Spleen (tissue), 11 donors: ENCODE measurements at regions not wholly inside any gene's neighbourhood (a gene's known extent, or its start where the extent isn't known, plus 50 kb on each side); places are given as distances from the start of the nearest gene placed in this dataset.
"Not testable (repeated sequence)": the region's sequence is repeated elsewhere in the genome, so short reads cannot be mapped to it uniquely, and the experiment has no call there.

ENCODE experiments used
- DNase-seq: peaks from one replicate; pipeline ENCODE4 v3.0.0-alpha.2; 2020
- H3K27ac ChIP-seq, 8 donors: fragments of 200-600 bp; sonication (generic) in 7 of 8; 1 replicate in 4 of 8; 2 replicates in 4 of 8; pipeline versions ENCODE4 v1.5.0 to v1.8.0; 2016 to 2021; ENCODE audit warnings: inconsistent platforms in 4 of 8, mild to moderate bottlenecking in 4 of 8, moderate library complexity in 1 of 8
- H3K27me3 ChIP-seq, 7 donors: fragments of 200-600 bp; sonication (generic) in 6 of 7; replicated peaks in 1 of 7; 1 replicate in 4 of 7; 2 replicates in 3 of 7; pipeline versions ENCODE4 v1.5.0 to v1.8.0; 2016 to 2021; ENCODE audit warnings: inconsistent platforms in 3 of 7, mild to moderate bottlenecking in 1 of 7
- H3K36me3 ChIP-seq, 6 donors: fragments of 200-600 bp; sonication (generic) in 5 of 6; 1 replicate in 4 of 6; 2 replicates in 2 of 6; pipeline versions ENCODE4 v1.5.0 to v1.8.0; 2016 to 2021; ENCODE audit warnings: inconsistent platforms in 2 of 6
- H3K4me1 ChIP-seq, 6 donors: fragments of 200-600 bp; sonication (generic) in 5 of 6; 1 replicate in 3 of 6; 2 replicates in 3 of 6; pipeline versions ENCODE4 v1.5.0 to v1.8.0; 2016 to 2021; ENCODE audit warnings: inconsistent platforms in 3 of 6
- H3K4me3 ChIP-seq, 8 donors: fragments of 200-600 bp; sonication (generic) in 7 of 8; 1 replicate in 4 of 8; 2 replicates in 4 of 8; pipeline versions ENCODE4 v1.5.0 to v1.8.0; 2016 to 2021; ENCODE audit warnings: inconsistent platforms in 4 of 8, mild to moderate bottlenecking in 4 of 8, moderate library complexity in 2 of 8
- H3K9me3 ChIP-seq, 8 donors: fragments of 200-600 bp; sonication (generic) in 7 of 8; 1 replicate in 4 of 8; 2 replicates in 4 of 8; pipeline versions ENCODE4 v1.5.0 to v1.8.0; 2016 to 2021; ENCODE audit warnings: inconsistent platforms in 4 of 8
- POLR2A ChIP-seq, 3 donors: fragments of 450-650 bp; IDR thresholded peaks; one replicate each; pipeline ENCODE4 v1.5.1; 2017; ENCODE audit warnings: antibody characterized with exemption in 3 of 3, mild to moderate bottlenecking in 1 of 3
- POLR2AphosphoS5 ChIP-seq, 3 donors: sonication (generic); formaldehyde crosslinking; IDR thresholded peaks; one replicate each; pipeline ENCODE4 v1.5.1; 2017; ENCODE audit warnings: antibody characterized with exemption in 3 of 3
- whole genome bisulfite sequencing, 5 donors: extraction: QIAGEN DNeasy Blood & Tissue Kit in 3 of 5; methylation state at CpG; one replicate each; pipeline versions ENCODE4 v1.1.5 to v1.1.7; 2013 to 2018; 5-methylcytosine and 5-hydroxymethylcytosine counted together
- intact Hi-C: fragments of 100-400 bp; cut with DNase I; formaldehyde crosslinking; loops from one replicate; pipeline ENCODE4 v1.15.0; 2023; ENCODE audit warnings: low total_unique reads
- TF ChIP-seq, protein P1 (sequence below), 11 experiments: fragments of 200-600 bp in 7 of 11; fragments of 450-650 bp in 4 of 11; sonication (generic) in 4 of 11; IDR thresholded peaks in 8 of 11; conservative IDR thresholded peaks in 3 of 11; 1 replicate in 7 of 11; 2 replicates in 4 of 11; pipeline versions ENCODE4 v1.4.0 to v1.8.0; 2016 to 2021; ENCODE audit warnings: antibody characterized with exemption in 11 of 11, inconsistent platforms in 4 of 11, mild to moderate bottlenecking in 1 of 11
- donor health status: healthy with polysubstance abuse.
- donor health status: DM: no; HTN: no; CAD: no; lungs with moderate emphysema.
- donor health status: DM: no; HTN: no; CAD: no.
- donor health status: Bipolar disorder and iron deficiency.
- donor health status: healthy.
- donor health status: DM: no; HTN: no; CAD: no.
- donor health status: DM: yes; HTN: yes; CAD: no.

DNA sequence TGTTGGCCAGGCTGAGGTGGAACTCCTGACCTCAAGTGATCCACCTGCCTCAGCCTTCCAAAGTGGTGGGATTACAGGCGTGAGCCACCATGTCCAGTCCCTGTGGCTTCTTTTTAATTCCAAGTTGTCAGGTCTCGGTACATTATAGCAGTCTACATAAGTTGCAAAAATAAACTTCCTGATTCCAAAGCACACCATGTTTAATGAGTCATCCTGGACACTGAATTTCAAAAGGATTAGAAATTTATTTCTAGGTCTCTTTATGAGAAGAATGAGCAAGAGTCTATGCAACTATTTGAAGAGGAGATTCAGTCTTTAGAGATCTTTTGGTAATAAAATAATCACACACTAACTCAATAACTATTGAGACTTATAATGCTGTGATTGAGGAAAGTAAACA is 63.9 kb upstream of the MCHR2 start:
- no peak overlapping the region for H3K4me3 ChIP-seq
- no peak for DNase-seq
- no peak overlapping the region for H3K27ac ChIP-seq
- H3K27me3 ChIP-seq: no peaks in the 10 kb centered on the region
- H3K9me3 ChIP-seq: peaks cover 0 to 13% (median 2%) of the 10 kb centered on the region in 8 donors
- H3K36me3 ChIP-seq: no peaks in the 10 kb centered on the region
- no peaks in the 10 kb centered on the region for H3K4me1 ChIP-seq
- intact Hi-C loops: no loop called here
- WGBS, 5 donors: 76 to 95% (median 84%) methylated on average over 2 of the region's 2 CpGs
- TF ChIP-seq, protein P1, sequence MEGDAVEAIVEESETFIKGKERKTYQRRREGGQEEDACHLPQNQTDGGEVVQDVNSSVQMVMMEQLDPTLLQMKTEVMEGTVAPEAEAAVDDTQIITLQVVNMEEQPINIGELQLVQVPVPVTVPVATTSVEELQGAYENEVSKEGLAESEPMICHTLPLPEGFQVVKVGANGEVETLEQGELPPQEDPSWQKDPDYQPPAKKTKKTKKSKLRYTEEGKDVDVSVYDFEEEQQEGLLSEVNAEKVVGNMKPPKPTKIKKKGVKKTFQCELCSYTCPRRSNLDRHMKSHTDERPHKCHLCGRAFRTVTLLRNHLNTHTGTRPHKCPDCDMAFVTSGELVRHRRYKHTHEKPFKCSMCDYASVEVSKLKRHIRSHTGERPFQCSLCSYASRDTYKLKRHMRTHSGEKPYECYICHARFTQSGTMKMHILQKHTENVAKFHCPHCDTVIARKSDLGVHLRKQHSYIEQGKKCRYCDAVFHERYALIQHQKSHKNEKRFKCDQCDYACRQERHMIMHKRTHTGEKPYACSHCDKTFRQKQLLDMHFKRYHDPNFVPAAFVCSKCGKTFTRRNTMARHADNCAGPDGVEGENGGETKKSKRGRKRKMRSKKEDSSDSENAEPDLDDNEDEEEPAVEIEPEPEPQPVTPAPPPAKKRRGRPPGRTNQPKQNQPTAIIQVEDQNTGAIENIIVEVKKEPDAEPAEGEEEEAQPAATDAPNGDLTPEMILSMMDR (IDR thresholded peaks at IDR 0.05 in 8 of 11, conservative IDR thresholded peaks at IDR 0.05 in 3 of 11): no peak
- no peak for TF ChIP-seq POLR2A (IDR thresholded peaks at IDR 0.05)
- no peak for TF ChIP-seq POLR2AphosphoS5 (IDR thresholded peaks at IDR 0.05)

DNA sequence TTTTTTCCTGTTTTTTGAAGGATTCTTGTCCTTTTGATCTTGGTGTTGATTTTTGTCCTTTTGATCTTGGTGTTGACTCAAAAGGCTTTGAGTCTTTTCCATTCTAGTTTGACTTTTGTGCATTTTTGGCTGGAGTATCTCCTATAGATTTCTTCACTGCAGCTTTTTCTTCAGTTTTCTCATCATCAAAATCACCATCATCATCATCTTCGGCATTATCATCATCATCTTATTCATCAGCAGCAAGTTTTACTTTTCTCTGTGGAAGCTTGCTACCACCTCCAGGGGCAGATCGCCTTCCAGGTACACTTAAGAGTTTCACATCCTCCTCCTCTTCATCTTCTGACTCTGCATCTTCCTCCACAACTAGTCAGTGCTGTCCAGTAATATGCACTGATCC is 56.5 kb upstream of the MCHR2 start:
- H3K4me1 ChIP-seq: no peaks in the 10 kb centered on the region
- TF ChIP-seq POLR2A (IDR thresholded peaks at IDR 0.05) (no peak), POLR2AphosphoS5 (IDR thresholded peaks at IDR 0.05) (no peak)
- TF ChIP-seq, protein P1 (IDR thresholded peaks at IDR 0.05 in 8 of 11, conservative IDR thresholded peaks at IDR 0.05 in 3 of 11): no peak
- no peaks in the 10 kb centered on the region for H3K36me3 ChIP-seq
- no peak overlapping the region for H3K27ac ChIP-seq
- 68 to 84% (median 78%) methylated on average over 2 of the region's 2 CpGs for WGBS, 5 donors
- no peak overlapping the region for H3K4me3 ChIP-seq
- no peaks in the 10 kb centered on the region for H3K27me3 ChIP-seq
- intact Hi-C loops: no loop called here
- H3K9me3 ChIP-seq: peaks cover 0 to 7% (median under 1%) of the 10 kb centered on the region in 8 donors
- DNase-seq: no peak

DNA sequence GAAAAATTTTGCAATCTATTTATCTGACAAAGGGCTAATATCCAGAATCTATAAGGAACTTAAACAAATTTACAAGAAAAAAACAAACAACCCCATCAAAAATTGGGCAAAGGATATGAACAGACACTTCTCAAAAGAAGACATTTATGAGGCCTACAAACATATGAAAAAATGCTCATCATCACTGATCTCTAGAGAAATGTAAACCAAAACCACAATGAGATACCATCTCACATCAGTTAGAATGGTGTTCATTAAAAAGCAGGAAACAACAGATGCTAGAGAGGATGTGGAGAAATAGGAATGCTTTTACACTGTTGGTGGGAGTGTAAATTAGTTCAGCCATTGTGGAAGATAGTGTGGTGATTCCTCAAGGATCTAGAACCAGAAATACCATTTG is 49.9 kb upstream of the MCHR2 start:
- H3K4me1 ChIP-seq, intact Hi-C loops, H3K27ac ChIP-seq, H3K27me3 ChIP-seq, DNase-seq, H3K36me3 ChIP-seq, H3K4me3 ChIP-seq: not testable (repeated sequence)
- H3K9me3 ChIP-seq: peaks cover 0 to 25% (median 6%) of the 10 kb centered on the region in 8 donors
